ENCODE measurements at regions not wholly inside any gene's neighbourhood (a gene's known extent, or its start where the extent isn't known, plus 50 kb on each side); places are given as distances from the start of the nearest gene placed in this dataset.

GRCh38 chr11:64484191-64485022 is 71.3 kb upstream of the SLC22A11 start:
- no peaks in the 10 kb centered on the region for H3K36me3 ChIP-seq (ENCODE audit: control insufficient read depth, insufficient read depth, low read length)
- H3K4me3 ChIP-seq (ENCODE audit: low read depth, low read length): no peak overlapping the region
- no peaks in the 10 kb centered on the region for H3K9me3 ChIP-seq (ENCODE audit: control insufficient read depth, insufficient read depth, low read length)
- no peak overlapping the region for H3K9ac ChIP-seq (ENCODE audit: low read depth, low read length)
- no peaks in the 10 kb centered on the region for H3K4me1 ChIP-seq (ENCODE audit: control insufficient read depth, insufficient read depth, low read length)
- H3K27me3 ChIP-seq (ENCODE audit: control insufficient read depth, insufficient read depth, low read length): no peaks in the 10 kb centered on the region
- no peak overlapping the region for H3K27ac ChIP-seq (ENCODE audit: low read depth, low read length)

DNA sequence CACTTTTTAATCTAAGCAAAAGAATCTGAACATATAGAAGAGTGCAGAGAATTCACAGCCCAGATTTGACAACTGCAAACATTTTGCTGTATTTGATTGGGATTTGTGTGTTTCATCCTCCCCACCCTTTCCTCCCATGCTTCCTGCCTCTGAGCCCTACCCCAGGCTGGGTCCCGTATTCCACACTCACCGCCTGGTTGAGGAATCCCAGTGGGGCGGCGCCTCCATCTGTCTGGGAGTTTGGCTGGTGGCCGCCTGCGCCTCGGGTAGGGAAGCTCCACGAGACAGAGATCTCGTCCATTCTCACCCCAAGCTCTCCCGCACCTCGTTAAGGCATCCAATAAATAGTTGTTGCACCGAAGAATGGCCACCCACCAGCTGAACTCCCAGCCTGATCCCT is 70.7 kb upstream of the SLC22A11 start:
- Histone ChIP-seq H3K27me3 (ENCODE audit: control insufficient read depth, insufficient read depth, low read length) (peaks cover 3% of the 10 kb centered on the region), H3K27ac (ENCODE audit: low read depth, low read length) (no peak overlapping the region)

GRCh38 chr11:64489831-64490441 is 65.8 kb upstream of the SLC22A11 start:
- Histone ChIP-seq H3K4me1 (ENCODE audit: control insufficient read depth, insufficient read depth, low read length) (no peaks in the 10 kb centered on the region), H3K4me3 (ENCODE audit: low read depth, low read length) (no peak overlapping the region), H3K36me3 (ENCODE audit: control insufficient read depth, insufficient read depth, low read length) (no peaks in the 10 kb centered on the region), H3K9ac (ENCODE audit: low read depth, low read length) (no peak overlapping the region), H3K27me3 (ENCODE audit: control insufficient read depth, insufficient read depth, low read length) (peaks cover 15% of the 10 kb centered on the region), H3K9me3 (ENCODE audit: control insufficient read depth, insufficient read depth, low read length) (no peaks in the 10 kb centered on the region), H3K27ac (ENCODE audit: low read depth, low read length) (no peak overlapping the region)

More for the DNA sequence above, 70.7 kb upstream of the SLC22A11 start:
- Histone ChIP-seq H3K4me3 (ENCODE audit: low read depth, low read length) (no peak overlapping the region), H3K9me3 (ENCODE audit: control insufficient read depth, insufficient read depth, low read length) (no peaks in the 10 kb centered on the region), H3K9ac (ENCODE audit: low read depth, low read length) (no peak overlapping the region), H3K4me1 (ENCODE audit: control insufficient read depth, insufficient read depth, low read length) (no peaks in the 10 kb centered on the region), H3K36me3 (ENCODE audit: control insufficient read depth, insufficient read depth, low read length) (no peaks in the 10 kb centered on the region)

DNA sequence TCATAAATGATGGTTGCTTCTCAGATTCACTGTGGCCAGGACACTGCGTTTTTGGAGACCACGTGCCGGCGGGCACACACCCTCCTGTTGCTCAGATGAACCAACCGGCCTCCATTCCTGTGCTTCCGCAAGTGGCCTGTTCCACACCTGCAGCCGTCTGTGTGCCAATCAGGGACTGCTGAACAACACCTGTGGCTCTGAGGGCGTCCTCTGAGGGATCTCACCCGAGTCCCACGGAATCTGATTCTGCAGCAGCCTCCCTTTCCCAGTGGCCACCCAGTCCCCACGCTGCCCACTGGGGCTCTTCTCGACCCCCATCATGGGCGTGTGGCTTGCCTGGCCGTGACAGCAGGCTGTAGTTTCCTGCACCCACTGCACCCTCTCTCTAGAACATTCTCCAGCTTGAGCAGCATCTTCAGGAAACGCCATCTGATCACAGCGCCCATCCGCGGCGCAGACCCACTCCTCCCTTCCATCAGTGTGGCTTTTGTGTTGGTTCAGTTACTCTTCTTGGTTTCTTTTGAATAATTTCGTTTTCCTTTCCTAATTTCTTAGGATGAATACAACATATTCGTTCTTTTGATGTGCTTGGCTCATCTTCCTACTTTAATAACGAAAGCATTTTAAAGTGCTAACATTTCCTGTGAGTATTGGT is 65.1 kb upstream of the SLC22A11 start:
- no peak overlapping the region for H3K27ac ChIP-seq (ENCODE audit: low read depth, low read length)
- H3K9ac ChIP-seq (ENCODE audit: low read depth, low read length): no peak overlapping the region

GRCh38 chr11:64492561-64492960 is 63.2 kb upstream of the SLC22A11 start:
- no peaks in the 10 kb centered on the region for H3K4me1 ChIP-seq (ENCODE audit: control insufficient read depth, insufficient read depth, low read length)
- H3K9ac ChIP-seq (ENCODE audit: low read depth, low read length): no peak overlapping the region
- H3K36me3 ChIP-seq (ENCODE audit: control insufficient read depth, insufficient read depth, low read length): no peaks in the 10 kb centered on the region
- no peak overlapping the region for H3K27ac ChIP-seq (ENCODE audit: low read depth, low read length)
- no peak overlapping the region for H3K4me3 ChIP-seq (ENCODE audit: low read depth, low read length)
- no peaks in the 10 kb centered on the region for H3K9me3 ChIP-seq (ENCODE audit: control insufficient read depth, insufficient read depth, low read length)
- peaks cover 15% of the 10 kb centered on the region for H3K27me3 ChIP-seq (ENCODE audit: control insufficient read depth, insufficient read depth, low read length)

More for the DNA sequence above, 65.1 kb upstream of the SLC22A11 start:
- Histone ChIP-seq H3K4me3 (ENCODE audit: low read depth, low read length) (no peak overlapping the region), H3K27me3 (ENCODE audit: control insufficient read depth, insufficient read depth, low read length) (peaks cover 15% of the 10 kb centered on the region), H3K9me3 (ENCODE audit: control insufficient read depth, insufficient read depth, low read length) (no peaks in the 10 kb centered on the region), H3K4me1 (ENCODE audit: control insufficient read depth, insufficient read depth, low read length) (no peaks in the 10 kb centered on the region), H3K36me3 (ENCODE audit: control insufficient read depth, insufficient read depth, low read length) (no peaks in the 10 kb centered on the region)

- Histone ChIP-seq H3K4me3 (ENCODE audit: low read depth, low read length) (no peak overlapping the region), H3K4me1 (ENCODE audit: control insufficient read depth, insufficient read depth, low read length) (no peaks in the 10 kb centered on the region), H3K36me3 (ENCODE audit: control insufficient read depth, insufficient read depth, low read length) (no peaks in the 10 kb centered on the region), H3K27me3 (ENCODE audit: control insufficient read depth, insufficient read depth, low read length) (no peaks in the 10 kb centered on the region), H3K9me3 (ENCODE audit: control insufficient read depth, insufficient read depth, low read length) (no peaks in the 10 kb centered on the region), H3K27ac (ENCODE audit: low read depth, low read length) (no peak overlapping the region), H3K9ac (ENCODE audit: low read depth, low read length) (no peak overlapping the region)
Measured at GRCh38 chr11:64498136-64498535, 57.6 kb upstream of the SLC22A11 start.

- Histone ChIP-seq H3K27me3 (ENCODE audit: control insufficient read depth, insufficient read depth, low read length) (no peaks in the 10 kb centered on the region), H3K36me3 (ENCODE audit: control insufficient read depth, insufficient read depth, low read length) (no peaks in the 10 kb centered on the region), H3K9ac (ENCODE audit: low read depth, low read length) (no peak overlapping the region), H3K4me1 (ENCODE audit: control insufficient read depth, insufficient read depth, low read length) (no peaks in the 10 kb centered on the region), H3K4me3 (ENCODE audit: low read depth, low read length) (no peak overlapping the region), H3K27ac (ENCODE audit: low read depth, low read length) (no peak overlapping the region), H3K9me3 (ENCODE audit: control insufficient read depth, insufficient read depth, low read length) (no peaks in the 10 kb centered on the region)
Measured at GRCh38 chr11:64499261-64500004, 56.3 kb upstream of the SLC22A11 start.

- Histone ChIP-seq H3K36me3 (ENCODE audit: control insufficient read depth, insufficient read depth, low read length) (no peaks in the 10 kb centered on the region), H3K4me3 (ENCODE audit: low read depth, low read length) (no peak overlapping the region), H3K9ac (ENCODE audit: low read depth, low read length) (no peak overlapping the region), H3K9me3 (ENCODE audit: control insufficient read depth, insufficient read depth, low read length) (no peaks in the 10 kb centered on the region), H3K27ac (ENCODE audit: low read depth, low read length) (no peak overlapping the region), H3K4me1 (ENCODE audit: control insufficient read depth, insufficient read depth, low read length) (no peaks in the 10 kb centered on the region), H3K27me3 (ENCODE audit: control insufficient read depth, insufficient read depth, low read length) (0 out of 2 replicates have a peak, but pooled peaks cover 6% of the 10 kb centered on the region)
Measured at GRCh38 chr11:64500176-64501013, 55.3 kb upstream of the SLC22A11 start.

GRCh38 chr11:64501500-64502427 is 54.0 kb upstream of the SLC22A11 start:
- Histone ChIP-seq H3K27me3 (ENCODE audit: control insufficient read depth, insufficient read depth, low read length) (peaks cover 10% of the 10 kb centered on the region; the same call in 1 of the 2 replicates), H3K9me3 (ENCODE audit: control insufficient read depth, insufficient read depth, low read length) (no peaks in the 10 kb centered on the region), H3K36me3 (ENCODE audit: control insufficient read depth, insufficient read depth, low read length) (no peaks in the 10 kb centered on the region), H3K9ac (ENCODE audit: low read depth, low read length) (no peak overlapping the region), H3K27ac (ENCODE audit: low read depth, low read length) (no peak overlapping the region), H3K4me1 (ENCODE audit: control insufficient read depth, insufficient read depth, low read length) (no peaks in the 10 kb centered on the region), H3K4me3 (ENCODE audit: low read depth, low read length) (no peak overlapping the region)

Measured in HUES48 (cell line).